ENCODE measurements at regions not wholly inside any gene's neighbourhood (a gene's known extent, or its start where the extent isn't known, plus 50 kb on each side); places are given as distances from the start of the nearest gene placed in this dataset.
"Not testable (repeated sequence)": the region's sequence is repeated elsewhere in the genome, so short reads cannot be mapped to it uniquely, and the experiment has no call there.

GRCh38 chr16:51831595-51832367 is 680.7 kb upstream of the SALL1 start:
- DNase-seq = no peak

- not testable (repeated sequence) for DNase-seq
These were observed 680.0 kb upstream of the SALL1 start for GRCh38 chr16:51831034-51831433.

GRCh38 chr16:51825779-51826178 is 674.7 kb upstream of the SALL1 start:
- DNase-seq = no peak

GRCh38 chr16:51822471-51822870 is 671.4 kb upstream of the SALL1 start:
- no peak for DNase-seq

GRCh38 chr16:51821527-51821926 is 670.5 kb upstream of the SALL1 start:
- no peak for DNase-seq

GRCh38 chr16:51820176-51820575 is 669.1 kb upstream of the SALL1 start:
- no peak for DNase-seq

GRCh38 chr16:51818342-51818944 is 667.4 kb upstream of the SALL1 start:
- no peak for DNase-seq

- DNase-seq = no peak
These were observed 665.9 kb upstream of the SALL1 start for GRCh38 chr16:51816929-51817328.

GRCh38 chr16:51815523-51815922 is 664.5 kb upstream of the SALL1 start:
- no peak for DNase-seq

- DNase-seq = no peak
These were observed 663.5 kb upstream of the SALL1 start for GRCh38 chr16:51814617-51815016.

- DNase-seq = no peak
These were observed 662.5 kb upstream of the SALL1 start for GRCh38 chr16:51813609-51814008.

GRCh38 chr16:51812945-51813344 is 661.9 kb upstream of the SALL1 start:
- no peak for DNase-seq

GRCh38 chr16:51807551-51807950 is 656.5 kb upstream of the SALL1 start:
- DNase-seq = no peak

GRCh38 chr16:51801635-51802034 is 650.6 kb upstream of the SALL1 start:
- DNase-seq = no peak

GRCh38 chr16:51797669-51798259 is 646.7 kb upstream of the SALL1 start:
- no peak for DNase-seq

- no peak for DNase-seq
These were observed 628.2 kb upstream of the SALL1 start for GRCh38 chr16:51779240-51779639.

GRCh38 chr16:51773071-51773890 is 622.2 kb upstream of the SALL1 start:
- DNase-seq = no peak

- DNase-seq = no peak
These were observed 615.7 kb upstream of the SALL1 start for GRCh38 chr16:51766739-51767138.

GRCh38 chr16:51763072-51763661 is 612.1 kb upstream of the SALL1 start:
- no peak for DNase-seq

GRCh38 chr16:51762081-51762996 is 611.3 kb upstream of the SALL1 start:
- no peak for DNase-seq

- DNase-seq = no peak
These were observed 609.9 kb upstream of the SALL1 start for GRCh38 chr16:51761001-51761400.

- DNase-seq = no peak
These were observed 608.9 kb upstream of the SALL1 start for GRCh38 chr16:51759999-51760398.
